IMR-90 (cell line): ENCODE measurements at regions not wholly inside any gene's neighbourhood (a gene's known extent, or its start where the extent isn't known, plus 50 kb on each side); places are given as distances from the start of the nearest gene placed in this dataset.

ENCODE experiments used
- ATAC-seq: fragments of 200-7000 bp; cut with Tn5 transposase; 2 replicates; pipeline ENCODE4 v1.9.1; 2020; ENCODE audit warnings: low read depth, mild to moderate bottlenecking, moderate library complexity
- BruUV-seq: library from RNA; stranded (reverse); fragments of 400-500 nt; replicated peaks from 2 replicates; lab custom pipeline; 2021; lab: Mats Ljungman, UMichigan
- CTCF ChIA-PET: fragments of 300-600 bp; formaldehyde crosslinking; extraction: SDS; loops from one replicate; lab custom pipeline; 2021; ENCODE audit warnings: antibody characterized with exemption; lab: Yijun Ruan, JAX
- POLR2A ChIA-PET: fragments of 300-600 bp; sonication (Branson Sonifier 250); formaldehyde crosslinking; loops from one replicate; lab custom pipeline; 2022; ENCODE audit warnings: antibody characterized with exemption; ENCODE audit not compliant: unreplicated experiment; lab: Charles Lee
- DNase-seq: peaks from one replicate; pipeline ENCODE4 v3.0.0; 2013
- H2AFZ ChIP-seq: replicated peaks from 2 replicates; pipeline ENCODE3; 2013; ENCODE audit warnings: low read length, mild to moderate bottlenecking; ENCODE audit not compliant: poor library complexity
- H2AK5ac ChIP-seq: 2 replicates; pipeline ENCODE4 v1.6.1; 2013; ENCODE audit warnings: low read depth, low read length, inconsistent platforms
- H2AK9ac ChIP-seq: replicated peaks from 2 replicates; pipeline ENCODE3; 2013; ENCODE audit warnings: mild to moderate bottlenecking, low read depth, low read length, moderate library complexity; ENCODE audit not compliant: poor library complexity
- H2BK120ac ChIP-seq: 2 replicates; pipeline ENCODE4 v1.6.1; 2013; ENCODE audit warnings: low read depth, low read length, inconsistent platforms
- H2BK15ac ChIP-seq: 3 replicates; pipeline ENCODE4 v1.6.1; 2013; ENCODE audit warnings: low read depth, low read length, inconsistent platforms
- H2BK20ac ChIP-seq: 2 replicates; pipeline ENCODE4 v1.6.1; 2013; ENCODE audit warnings: low read depth, mild to moderate bottlenecking, inconsistent platforms, low read length, moderate library complexity
- H2BK5ac ChIP-seq: 2 replicates; pipeline ENCODE4 v1.6.1; 2013; ENCODE audit warnings: mild to moderate bottlenecking, low read depth, low read length, inconsistent platforms; ENCODE audit not compliant: poor library complexity, severe bottlenecking
- H3K14ac ChIP-seq: replicated peaks from 2 replicates; pipeline ENCODE4 v1.6.1; 2013; ENCODE audit warnings: low read depth, low read length, inconsistent platforms
- H3K18ac ChIP-seq: 2 replicates; pipeline ENCODE4 v1.6.1; 2013; ENCODE audit warnings: low read depth, low read length, control low read depth
- H3K23ac ChIP-seq: 2 replicates; pipeline ENCODE4 v1.6.1; 2013; ENCODE audit warnings: low read depth, low read length, inconsistent platforms
- H3K27ac ChIP-seq: 2 replicates; pipeline ENCODE4 v1.5.1; 2013; ENCODE audit warnings: mild to moderate bottlenecking, control low read depth, low read length; ENCODE audit not compliant: insufficient read depth
- H3K27me3 ChIP-seq: 2 replicates; pipeline ENCODE4 v1.6.1; 2013; ENCODE audit warnings: low read length; ENCODE audit not compliant: control insufficient read depth, insufficient read depth
- H3K36me3 ChIP-seq: 2 replicates; pipeline ENCODE4 v1.6.1; 2013; ENCODE audit warnings: low read length, mixed read lengths; ENCODE audit not compliant: control insufficient read depth, insufficient read depth
- H3K4ac ChIP-seq: 2 replicates; pipeline ENCODE4 v1.6.1; 2013; ENCODE audit warnings: low read depth, low read length, inconsistent platforms
- H3K4me1 ChIP-seq: 2 replicates; pipeline ENCODE4 v1.6.1; 2013; ENCODE audit warnings: low read length, mixed read lengths; ENCODE audit not compliant: control insufficient read depth, insufficient read depth
- H3K4me2 ChIP-seq: 2 replicates; pipeline ENCODE4 v1.6.1; 2013; ENCODE audit warnings: low read depth, mild to moderate bottlenecking, control low read depth, low read length, moderate library complexity
- H3K4me3 ChIP-seq: 2 replicates; pipeline ENCODE4 v1.5.1; 2013; ENCODE audit warnings: low read depth, mild to moderate bottlenecking, control low read depth, low read length, moderate library complexity; ENCODE audit not compliant: insufficient read depth
- H3K56ac ChIP-seq: 2 replicates; pipeline ENCODE4 v1.6.1; 2013; ENCODE audit warnings: low read length, inconsistent platforms; ENCODE audit not compliant: insufficient read depth; ENCODE audit errors: extremely low read depth
- H3K79me1 ChIP-seq, 2 experiments: 2 replicates each; pipeline ENCODE4 v1.6.1; 2013; ENCODE audit warnings: low read length in 2 of 2, inconsistent platforms in 1 of 2, low read depth in 1 of 2
- H3K9ac ChIP-seq: 2 replicates; pipeline ENCODE4 v1.6.1; 2013; ENCODE audit warnings: low read depth, low read length, control low read depth
- H3K9me1 ChIP-seq: 2 replicates; pipeline ENCODE4 v1.6.1; 2013; ENCODE audit warnings: low read length, inconsistent platforms; ENCODE audit not compliant: insufficient read depth
- H3K9me3 ChIP-seq: 2 replicates; pipeline ENCODE4 v1.6.1; 2013; ENCODE audit warnings: low read length; ENCODE audit not compliant: control insufficient read depth, insufficient read depth
- H4K20me1 ChIP-seq: 2 replicates; pipeline ENCODE4 v1.6.1; 2013; ENCODE audit warnings: low read length, inconsistent platforms; ENCODE audit not compliant: insufficient read depth
- H4K5ac ChIP-seq: 2 replicates; pipeline ENCODE4 v1.6.1; 2013; ENCODE audit warnings: mild to moderate bottlenecking, low read depth, low read length, control low read depth
- H4K8ac ChIP-seq, 2 experiments: 2 replicates each; pipeline ENCODE4 v1.6.1; 2013; ENCODE audit warnings: low read depth in 2 of 2, low read length in 2 of 2, control low read depth in 1 of 2, inconsistent platforms in 1 of 2
- H4K91ac ChIP-seq: 2 replicates; pipeline ENCODE4 v1.6.1; 2013; ENCODE audit warnings: low read depth, low read length, inconsistent platforms; ENCODE audit not compliant: insufficient read depth
- BHLHE40 ChIP-seq: fragments of 150-350 bp; IDR thresholded peaks from 2 replicates; pipeline ENCODE4 v1.6.1; 2016; ENCODE audit warnings: mild to moderate bottlenecking, low read depth, low read length
- FOS ChIP-seq: fragments of 150-350 bp; IDR thresholded peaks from 2 replicates; pipeline ENCODE4 v1.6.1; 2016; ENCODE audit warnings: low read depth, low read length
- MAZ ChIP-seq: IDR thresholded peaks from 2 replicates; pipeline ENCODE4 v1.6.1; 2012; ENCODE audit warnings: low read depth, mild to moderate bottlenecking, low read length, improper control_type of control experiment, moderate library complexity, borderline replicate concordance
- MXI1 ChIP-seq: IDR thresholded peaks from 2 replicates; pipeline ENCODE4 v1.6.1; 2012; ENCODE audit warnings: low read depth, mild to moderate bottlenecking, low read length, moderate library complexity, borderline replicate concordance
- RFX5 ChIP-seq: IDR thresholded peaks from 2 replicates; pipeline ENCODE4 v1.8.0; 2012; ENCODE audit warnings: low read depth, mild to moderate bottlenecking, low read length, moderate library complexity
- WGBS, 2 experiments: methylation state at CpG; one replicate each; pipeline versions ENCODE4 v1.1.5 to v1.1.7; 2013; ENCODE audit warnings: missing lambda C conversion rate in 2 of 2; ENCODE audit not compliant: insufficient read length in 1 of 2; ENCODE audit errors: extremely low coverage in 2 of 2; 5-methylcytosine and 5-hydroxymethylcytosine counted together
- dilution Hi-C: fragments of 300-500 bp; cut with HindIII; formaldehyde crosslinking; loops from one replicate; pipeline ENCODE4 v1.14.3; 2018; ENCODE audit warnings: low sequenced_read_pairs; ENCODE audit not compliant: unreplicated experiment
- in situ Hi-C: fragments of 300-500 bp; cut with MboI; formaldehyde crosslinking; loops from 3 replicates; pipeline ENCODE4 v1.14.3; 2019; ENCODE audit warnings: low sequenced_read_pairs, inconsistent platforms, mixed read lengths
- intact Hi-C: fragments of 100-400 bp; cut with micrococcal nuclease; formaldehyde crosslinking; loops from 2 replicates; pipeline ENCODE4 v1.10.0; 2022
- TF ChIP-seq, protein P1 (sequence below): fragments of 150-350 bp; IDR thresholded peaks from 2 replicates; pipeline ENCODE4 v1.6.1; 2016; ENCODE audit warnings: low read depth, mild to moderate bottlenecking, low read length, moderate library complexity, borderline replicate concordance
- TF ChIP-seq, protein P2 (sequence below): fragments of 150-350 bp; IDR thresholded peaks from 2 replicates; pipeline ENCODE4 v1.6.1; 2017; ENCODE audit warnings: mild to moderate bottlenecking, antibody characterized with exemption, low read length, low read depth

DNA sequence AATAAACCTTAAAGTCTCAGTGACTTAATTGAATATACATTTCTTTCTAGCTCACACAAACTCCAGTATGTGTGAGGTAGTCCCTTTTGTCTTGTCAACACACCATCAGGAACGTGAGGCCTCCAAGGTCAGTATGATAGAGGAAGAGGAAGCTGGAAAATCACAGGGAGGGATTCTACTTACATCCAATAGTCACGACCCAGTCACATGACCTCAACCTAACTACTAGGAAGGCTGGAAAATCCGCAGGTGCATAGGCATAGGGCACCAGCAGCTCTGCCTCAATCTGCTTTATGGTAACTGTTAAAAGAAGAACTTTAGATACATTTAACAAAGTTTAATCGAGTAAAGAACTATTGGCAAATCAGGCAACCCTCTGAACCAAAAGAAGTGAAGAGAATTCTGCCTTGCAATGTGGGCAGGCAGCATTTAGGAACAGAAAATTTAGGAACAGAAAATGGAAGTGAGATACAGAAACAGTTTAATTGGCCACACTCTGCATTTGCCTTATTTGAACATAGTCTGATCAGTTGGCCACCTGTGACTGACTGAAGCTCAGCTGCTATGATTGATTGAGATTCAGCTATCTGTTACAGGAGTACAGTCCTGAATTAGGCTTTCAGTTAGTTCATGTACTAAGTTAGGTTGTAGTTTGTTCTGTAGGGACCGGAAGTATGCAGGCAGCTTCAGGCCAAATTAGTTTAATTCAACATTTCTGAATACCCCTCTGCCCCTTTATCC is 165.0 kb upstream of the PARD3B start:
- DNase-seq = no peak
- TF ChIP-seq BHLHE40 (no peak), MXI1 (no peak), MAZ (no peak), FOS (no peak), RFX5 (no peak)
- TF ChIP-seq, protein P1, sequence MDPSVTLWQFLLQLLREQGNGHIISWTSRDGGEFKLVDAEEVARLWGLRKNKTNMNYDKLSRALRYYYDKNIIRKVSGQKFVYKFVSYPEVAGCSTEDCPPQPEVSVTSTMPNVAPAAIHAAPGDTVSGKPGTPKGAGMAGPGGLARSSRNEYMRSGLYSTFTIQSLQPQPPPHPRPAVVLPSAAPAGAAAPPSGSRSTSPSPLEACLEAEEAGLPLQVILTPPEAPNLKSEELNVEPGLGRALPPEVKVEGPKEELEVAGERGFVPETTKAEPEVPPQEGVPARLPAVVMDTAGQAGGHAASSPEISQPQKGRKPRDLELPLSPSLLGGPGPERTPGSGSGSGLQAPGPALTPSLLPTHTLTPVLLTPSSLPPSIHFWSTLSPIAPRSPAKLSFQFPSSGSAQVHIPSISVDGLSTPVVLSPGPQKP = no peak
- TF ChIP-seq, protein P2, sequence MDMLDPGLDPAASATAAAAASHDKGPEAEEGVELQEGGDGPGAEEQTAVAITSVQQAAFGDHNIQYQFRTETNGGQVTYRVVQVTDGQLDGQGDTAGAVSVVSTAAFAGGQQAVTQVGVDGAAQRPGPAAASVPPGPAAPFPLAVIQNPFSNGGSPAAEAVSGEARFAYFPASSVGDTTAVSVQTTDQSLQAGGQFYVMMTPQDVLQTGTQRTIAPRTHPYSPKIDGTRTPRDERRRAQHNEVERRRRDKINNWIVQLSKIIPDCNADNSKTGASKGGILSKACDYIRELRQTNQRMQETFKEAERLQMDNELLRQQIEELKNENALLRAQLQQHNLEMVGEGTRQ = no peak
- Histone ChIP-seq H3K9ac (no peak overlapping the region), H2AK9ac (no peak overlapping the region), H4K5ac (no peak overlapping the region), H3K9me1 (no peaks in the 10 kb centered on the region), H3K27me3 (no peaks in the 10 kb centered on the region), H2BK15ac (no peak overlapping the region), H3K36me3 (no peaks in the 10 kb centered on the region), H4K91ac (no peak overlapping the region), H3K23ac (no peak overlapping the region), H3K14ac (no peak overlapping the region), H3K4me3 (no peak overlapping the region), H2AK5ac (no peak overlapping the region), H4K20me1 (no peaks in the 10 kb centered on the region), H3K79me1 (no peaks in the 10 kb centered on the region), H2AFZ (no peak overlapping the region), H3K4me2 (no peak overlapping the region), H3K4me1 (no peaks in the 10 kb centered on the region), H3K27ac (no peak overlapping the region), H2BK20ac (no peak overlapping the region), H4K8ac (no peak overlapping the region), H2BK5ac (no peak overlapping the region), H3K18ac (no peak overlapping the region), H3K9me3 (no peaks in the 10 kb centered on the region), H3K56ac (no peak overlapping the region), H2BK120ac (no peak overlapping the region), H3K4ac (no peak overlapping the region)
- no TSS peak for BruUV-seq
- ChIA-PET POLR2A (no interaction called here), CTCF (interaction anchor here (1.2 kb wide), 1 partner anchor 10 kb away, joined by 3 read pairs; no protein-coding TSS in a partner anchor)
- no peak for ATAC-seq
- dilution Hi-C loops = no loop called here
- in situ Hi-C loops = no loop called here
- intact Hi-C loops = no loop called here
- WGBS, 2 experiments = no CpG with 5 or more reads among the region's 5 CpGs
